Lower leg skin (tissue), 3 donors: ENCODE measurements at regions not wholly inside any gene's neighbourhood (a gene's known extent, or its start where the extent isn't known, plus 50 kb on each side); places are given as distances from the start of the nearest gene placed in this dataset.

Experiments
- POLR2A ChIP-seq, 2 donors: fragments of 450-650 bp; IDR thresholded peaks; one replicate each; pipeline ENCODE4 v1.6.1; 2016 to 2017; ENCODE audit warnings: antibody characterized with exemption in 2 of 2, mild to moderate bottlenecking in 1 of 2, moderate library complexity in 1 of 2
- TF ChIP-seq, protein P1 (sequence below), 3 donors: fragments of 450-650 bp; IDR thresholded peaks; one replicate each; pipeline ENCODE4 v1.5.1; 2016; ENCODE audit warnings: antibody characterized with exemption in 3 of 3, mild to moderate bottlenecking in 3 of 3, moderate library complexity in 2 of 3

DNA sequence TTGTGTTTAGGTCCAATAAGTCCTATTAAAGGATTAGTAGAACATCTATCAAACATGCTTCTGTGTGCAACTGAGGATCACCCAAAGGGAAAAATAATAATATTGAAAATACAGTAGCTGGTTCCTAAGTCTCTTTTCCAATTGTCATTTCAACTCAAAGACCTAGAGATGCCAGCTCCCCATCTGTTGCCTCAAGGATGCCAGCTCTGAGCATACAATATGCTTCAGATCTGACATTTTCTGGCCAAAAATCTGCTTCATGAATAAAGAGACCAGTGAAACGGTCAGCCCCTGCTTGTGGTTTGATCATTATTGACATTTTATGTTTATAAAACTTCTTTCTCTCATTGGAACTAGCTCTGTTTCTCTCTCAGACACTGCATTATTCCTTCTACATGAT is 72.9 kb downstream of the CCDC185 start:
- TF ChIP-seq, protein P1, sequence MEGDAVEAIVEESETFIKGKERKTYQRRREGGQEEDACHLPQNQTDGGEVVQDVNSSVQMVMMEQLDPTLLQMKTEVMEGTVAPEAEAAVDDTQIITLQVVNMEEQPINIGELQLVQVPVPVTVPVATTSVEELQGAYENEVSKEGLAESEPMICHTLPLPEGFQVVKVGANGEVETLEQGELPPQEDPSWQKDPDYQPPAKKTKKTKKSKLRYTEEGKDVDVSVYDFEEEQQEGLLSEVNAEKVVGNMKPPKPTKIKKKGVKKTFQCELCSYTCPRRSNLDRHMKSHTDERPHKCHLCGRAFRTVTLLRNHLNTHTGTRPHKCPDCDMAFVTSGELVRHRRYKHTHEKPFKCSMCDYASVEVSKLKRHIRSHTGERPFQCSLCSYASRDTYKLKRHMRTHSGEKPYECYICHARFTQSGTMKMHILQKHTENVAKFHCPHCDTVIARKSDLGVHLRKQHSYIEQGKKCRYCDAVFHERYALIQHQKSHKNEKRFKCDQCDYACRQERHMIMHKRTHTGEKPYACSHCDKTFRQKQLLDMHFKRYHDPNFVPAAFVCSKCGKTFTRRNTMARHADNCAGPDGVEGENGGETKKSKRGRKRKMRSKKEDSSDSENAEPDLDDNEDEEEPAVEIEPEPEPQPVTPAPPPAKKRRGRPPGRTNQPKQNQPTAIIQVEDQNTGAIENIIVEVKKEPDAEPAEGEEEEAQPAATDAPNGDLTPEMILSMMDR (IDR thresholded peaks at IDR 0.05), result no peak
- no peak for TF ChIP-seq POLR2A (IDR thresholded peaks at IDR 0.05)
